Erythroblast (primary cell): ENCODE measurements at regions not wholly inside any gene's neighbourhood (a gene's known extent, or its start where the extent isn't known, plus 50 kb on each side); places are given as distances from the start of the nearest gene placed in this dataset.

Source experiments
- GATA1 ChIP-seq: IDR thresholded peaks from 2 replicates; pipeline ENCODE4 v1.6.1; 2011; ENCODE audit warnings: low read depth, mild to moderate bottlenecking, control low read depth, low read length, moderate library complexity
- POLR2A ChIP-seq: IDR thresholded peaks from 2 replicates; pipeline ENCODE4 v1.6.1; 2011; ENCODE audit warnings: mild to moderate bottlenecking, low read length

GRCh38 chr11:44463751-44464150 lies 101.7 kb upstream of the CD82 start:
- TF ChIP-seq POLR2A (no peak), GATA1 (no peak)
